Vagina (tissue), 2 donors: ENCODE measurements at regions not wholly inside any gene's neighbourhood (a gene's known extent, or its start where the extent isn't known, plus 50 kb on each side); places are given as distances from the start of the nearest gene placed in this dataset.

Source experiments
- CTCF ChIP-seq, 3 experiments: fragments of 450-650 bp in 2 of 3; fragments of 200-600 bp in 1 of 3; sonication (generic) in 1 of 3; IDR thresholded peaks; one replicate each; pipeline ENCODE4 v1.5.1; 2017 to 2019; ENCODE audit warnings: antibody characterized with exemption in 3 of 3, mild to moderate bottlenecking in 2 of 3, moderate library complexity in 2 of 3
- POLR2A ChIP-seq, 2 donors: fragments of 450-650 bp; IDR thresholded peaks; one replicate each; pipeline ENCODE4 v1.6.1; 2017; ENCODE audit warnings: antibody characterized with exemption in 2 of 2, mild to moderate bottlenecking in 2 of 2, moderate library complexity in 2 of 2
- POLR2AphosphoS5 ChIP-seq, 2 donors: sonication (generic); formaldehyde crosslinking; IDR thresholded peaks; one replicate each; pipeline ENCODE4 v1.9.0; 2017; ENCODE audit warnings: antibody characterized with exemption in 2 of 2, mild to moderate bottlenecking in 2 of 2, low read depth in 1 of 2; ENCODE audit not compliant: insufficient read depth in 1 of 2

- no peak for TF ChIP-seq CTCF (IDR thresholded peaks at IDR 0.05)
- TF ChIP-seq POLR2A (IDR thresholded peaks at IDR 0.05), result no peak
- TF ChIP-seq POLR2AphosphoS5 (IDR thresholded peaks at IDR 0.05; ENCODE audit: insufficient read depth in 1 of 2, low read depth in 1 of 2), result no peak
Observed at GRCh38 chr5:93145019-93145418, 436.0 kb downstream of the NR2F1-AS1 start.
